UCSD-AML1 (cell line): ENCODE measurements at regions not wholly inside any gene's neighbourhood (a gene's known extent, or its start where the extent isn't known, plus 50 kb on each side); places are given as distances from the start of the nearest gene placed in this dataset.

Experiments
- DNase-seq: peaks from one replicate; lab custom pipeline; 2025; ENCODE audit not compliant: unreplicated experiment; lab: John Stamatoyannopoulos, UW

DNA sequence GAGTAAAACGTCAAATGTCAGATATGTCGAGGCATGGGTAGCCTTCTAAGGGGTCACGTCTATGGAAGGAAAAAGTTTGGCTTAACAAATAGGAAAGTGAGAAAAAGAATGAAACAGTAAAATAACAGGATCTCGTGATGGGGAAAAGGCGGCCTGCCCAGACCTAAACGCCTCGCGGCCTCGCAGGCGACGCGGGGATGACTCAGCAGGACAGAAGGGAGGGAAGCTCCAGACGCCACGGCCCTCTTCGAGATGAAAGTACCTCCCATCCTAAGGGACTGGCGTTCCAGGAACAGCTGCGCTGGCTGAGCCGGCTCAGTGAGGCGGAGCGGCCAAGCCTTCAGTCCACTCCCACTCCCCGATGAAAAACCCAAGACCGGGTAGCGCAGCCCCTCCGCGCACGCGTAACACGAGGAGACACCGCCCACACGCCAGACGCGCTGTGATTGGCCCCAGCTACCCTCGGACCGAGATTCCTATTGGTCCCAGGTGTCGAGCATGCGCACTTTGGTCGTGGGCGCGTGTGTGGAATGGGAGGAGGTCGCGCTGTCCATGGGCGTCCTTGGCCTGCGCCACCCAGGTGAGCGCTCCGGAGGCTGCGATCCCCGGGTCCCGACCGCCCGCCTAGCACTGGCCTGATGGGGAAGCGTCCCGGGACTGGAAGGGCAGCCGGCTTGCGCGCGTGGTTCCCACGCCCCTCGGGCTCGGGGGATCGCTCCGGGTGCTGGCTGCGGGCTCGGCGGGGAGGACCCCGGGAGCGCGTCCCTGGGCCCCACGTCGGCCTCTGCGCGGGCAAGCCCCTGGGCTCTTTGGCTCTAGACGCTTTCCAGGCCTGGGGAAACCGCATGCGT lies 588.5 kb downstream of the MTRR start:
- no peak for DNase-seq

DNA sequence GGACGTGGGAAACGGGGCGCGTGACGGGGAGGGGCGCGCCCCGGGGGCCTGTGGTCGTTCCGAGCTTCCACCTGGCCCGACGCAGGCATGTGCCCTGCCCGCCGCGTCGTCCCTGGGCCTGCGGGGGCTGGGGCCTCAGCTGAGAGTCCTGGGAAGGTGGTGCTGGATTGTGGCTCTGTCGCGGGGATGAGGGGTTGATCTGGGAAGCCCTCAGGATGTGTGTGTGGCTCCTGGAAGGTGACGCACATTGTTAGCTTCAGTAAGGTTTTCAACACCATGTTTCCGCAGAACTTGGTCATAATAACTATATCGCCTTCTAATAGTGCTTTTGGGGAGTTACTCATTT lies 589.1 kb downstream of the MTRR start:
- no peak for DNase-seq

DNA sequence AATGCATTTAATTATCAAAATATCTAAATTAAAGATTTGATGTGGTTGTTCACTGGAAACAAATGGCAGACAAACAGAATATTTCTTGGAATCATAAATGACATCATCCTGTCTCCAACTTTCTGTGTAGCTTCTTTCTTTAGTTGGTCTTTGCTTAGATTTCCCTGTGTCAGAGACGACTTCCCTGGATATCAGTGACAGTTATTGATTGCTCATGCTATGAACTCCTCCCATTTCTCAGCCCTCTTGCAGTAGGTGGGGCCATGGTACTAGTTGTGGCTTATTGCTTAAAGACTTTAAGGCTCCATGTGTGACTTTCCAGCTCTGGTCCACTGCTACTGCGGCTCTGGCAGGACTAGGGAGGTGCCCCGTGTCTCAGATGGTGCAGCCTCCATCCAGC lies 592.6 kb downstream of the MTRR start:
- no peak for DNase-seq

DNA sequence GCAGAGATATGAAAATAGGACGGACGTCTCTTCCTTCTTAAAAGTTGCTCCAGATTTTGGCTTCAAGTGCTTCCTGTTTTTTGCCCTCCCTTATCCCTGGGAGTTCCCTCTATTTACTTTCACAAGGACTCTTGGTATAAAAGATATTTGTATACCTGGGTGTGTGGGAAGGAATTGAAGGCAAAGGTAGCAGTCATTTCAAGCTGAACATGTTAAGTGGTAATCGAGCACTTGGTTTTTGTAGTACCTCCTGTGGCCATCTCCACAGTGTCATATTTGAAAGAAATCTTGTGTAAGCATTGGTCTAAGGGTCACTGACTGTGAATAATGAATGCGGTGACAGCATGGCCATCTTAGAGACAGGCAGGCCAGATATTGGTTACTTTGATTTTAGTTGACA lies 593.6 kb downstream of the MTRR start:
- DNase-seq = no peak

DNA sequence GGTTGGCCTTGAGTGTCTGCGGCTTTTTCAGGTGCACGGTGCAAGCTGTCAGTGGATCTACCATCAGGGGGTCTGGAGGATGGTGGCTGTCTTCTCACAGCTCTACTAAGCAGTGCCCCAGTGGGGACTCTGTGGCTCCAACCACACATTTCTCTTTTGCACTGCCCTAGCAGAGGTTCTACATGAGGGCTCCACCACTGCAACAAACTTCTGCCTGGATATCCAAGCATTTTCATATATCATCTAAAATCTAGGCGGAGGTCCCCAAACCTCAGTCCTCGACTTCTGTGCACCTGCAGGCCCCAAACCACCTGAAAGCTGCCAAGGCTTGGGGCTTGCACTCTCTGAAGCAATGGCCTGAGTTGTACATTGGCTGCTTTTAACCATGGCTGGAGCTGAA lies 601.5 kb downstream of the MTRR start:
- no peak for DNase-seq

DNA sequence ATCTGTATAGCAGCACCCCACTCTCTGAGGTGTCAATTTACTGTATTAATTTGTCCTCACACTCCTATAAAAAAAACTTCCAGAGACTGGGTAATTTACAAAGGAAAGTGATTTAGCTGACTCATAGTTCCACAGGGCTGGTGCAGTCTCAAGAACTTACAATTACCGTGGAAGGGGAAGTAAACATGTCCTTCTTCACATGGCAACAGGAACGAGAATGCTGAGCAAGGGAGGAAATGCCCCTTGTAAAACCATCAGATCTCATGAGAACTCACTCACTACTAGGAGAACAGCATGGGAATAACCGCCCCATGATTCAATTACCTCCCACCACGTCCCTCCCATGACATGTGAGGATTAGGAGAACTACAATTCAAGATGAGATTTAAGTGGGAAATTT lies 602.6 kb downstream of the MTRR start:
- no peak for DNase-seq

DNA sequence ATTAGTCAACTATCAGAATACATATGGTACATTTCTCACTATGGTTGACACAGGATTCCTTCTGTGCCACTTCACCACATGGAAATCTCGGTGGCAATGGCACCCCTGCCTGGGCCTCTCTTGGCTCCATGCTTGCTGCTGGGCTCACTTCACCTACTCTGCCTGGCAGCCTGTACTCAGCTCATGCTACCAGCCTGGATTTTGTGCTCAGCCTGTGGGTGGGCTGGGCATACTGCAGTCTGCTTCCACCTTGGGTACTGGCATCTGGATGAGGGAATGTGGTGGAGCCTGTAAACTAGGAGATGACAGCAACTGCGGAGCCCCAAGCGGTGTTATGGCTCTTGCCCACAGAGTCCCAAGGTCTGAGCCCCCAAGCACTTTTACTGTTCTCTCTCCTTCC lies 604.1 kb downstream of the MTRR start:
- no peak for DNase-seq

DNA sequence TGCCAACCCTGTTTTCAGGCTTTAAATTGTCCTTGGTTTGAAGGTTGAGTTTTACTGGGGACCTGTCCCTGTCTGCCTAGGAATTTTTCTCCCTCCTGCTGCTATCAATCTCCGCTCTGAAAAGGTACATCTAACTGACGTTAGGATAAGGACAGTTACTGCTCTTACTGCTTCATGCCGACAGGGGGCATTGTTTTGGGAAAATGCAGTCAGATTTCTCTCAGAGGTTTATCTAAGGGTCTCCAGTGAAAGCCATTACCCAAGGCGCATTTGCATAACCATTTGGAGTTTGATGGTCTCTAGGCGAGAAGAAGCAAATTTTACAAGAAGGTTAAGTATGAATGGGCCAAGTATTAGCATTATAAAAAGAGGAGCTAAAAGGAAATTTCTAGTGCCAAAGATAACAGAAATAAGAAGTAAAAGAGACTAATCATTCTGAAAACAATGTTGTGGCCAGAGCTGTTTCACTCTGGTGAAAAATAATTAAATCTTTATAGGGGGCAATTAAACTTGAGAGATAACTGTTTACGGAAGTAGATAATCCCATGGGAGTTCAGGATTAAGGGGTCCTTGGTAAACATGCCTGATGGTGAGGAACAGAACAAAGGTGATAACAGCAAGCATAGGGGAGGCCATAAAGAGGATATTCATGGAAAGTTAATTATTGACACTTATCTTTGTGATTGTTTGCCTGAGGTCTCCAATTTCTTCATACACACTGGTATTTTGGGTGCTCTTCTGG lies 605.0 kb downstream of the MTRR start:
- no peak for DNase-seq

DNA sequence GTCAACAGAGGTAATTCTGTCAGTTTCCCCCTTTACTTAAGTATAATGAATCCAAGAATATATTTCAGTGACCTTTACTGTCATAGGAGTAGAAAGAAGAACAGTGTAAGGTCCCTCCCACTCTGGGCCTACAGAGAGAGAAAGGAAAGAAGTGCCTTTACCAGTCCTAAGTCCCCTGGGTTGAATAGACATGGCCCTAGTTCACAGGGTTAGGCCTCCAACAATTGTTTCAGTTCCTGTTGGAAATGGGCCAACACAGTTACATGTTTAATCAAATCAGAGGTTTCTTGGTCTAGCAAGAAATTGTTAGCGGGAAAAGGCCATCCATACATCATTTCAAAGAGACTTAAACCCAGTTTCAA lies 605.6 kb downstream of the MTRR start:
- DNase-seq = no peak

DNA sequence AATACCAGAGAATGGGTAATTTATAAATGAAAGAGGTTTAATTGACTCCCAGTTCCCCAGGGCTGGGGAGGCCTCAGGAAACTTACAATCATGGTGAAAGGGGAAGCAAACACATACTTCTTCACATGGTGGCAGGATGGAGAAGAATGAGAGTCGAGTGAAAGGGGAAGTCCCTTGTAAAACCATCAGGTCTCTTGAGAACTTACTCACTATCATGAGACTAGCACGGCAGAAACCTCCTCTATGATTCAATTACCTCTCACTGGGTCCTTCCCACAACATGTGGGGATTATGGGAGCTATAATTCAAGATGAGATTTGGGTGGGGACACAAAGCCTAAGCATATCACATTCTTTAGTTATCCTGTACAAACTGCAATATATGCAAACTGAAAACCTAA lies 609.4 kb downstream of the MTRR start:
- no peak for DNase-seq

DNA sequence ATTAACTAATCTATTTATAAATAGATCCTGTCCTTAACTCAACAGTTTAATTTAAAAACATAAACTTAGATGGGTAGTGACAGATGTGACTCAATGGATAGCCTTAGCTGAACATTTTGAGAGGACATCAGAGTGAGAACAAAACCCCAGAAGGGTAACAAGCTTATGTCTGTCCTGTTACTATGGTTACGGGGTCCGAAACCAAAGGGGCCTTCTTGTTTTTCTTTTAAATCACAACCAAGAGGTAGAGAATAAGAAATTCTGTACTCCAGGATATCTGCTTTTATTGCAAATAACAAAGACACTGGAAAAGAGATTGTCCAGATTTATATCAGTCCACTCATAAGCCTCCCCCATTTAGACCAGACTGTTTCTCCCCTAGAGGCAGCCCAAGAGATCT lies 612.1 kb downstream of the MTRR start:
- no peak for DNase-seq

DNA sequence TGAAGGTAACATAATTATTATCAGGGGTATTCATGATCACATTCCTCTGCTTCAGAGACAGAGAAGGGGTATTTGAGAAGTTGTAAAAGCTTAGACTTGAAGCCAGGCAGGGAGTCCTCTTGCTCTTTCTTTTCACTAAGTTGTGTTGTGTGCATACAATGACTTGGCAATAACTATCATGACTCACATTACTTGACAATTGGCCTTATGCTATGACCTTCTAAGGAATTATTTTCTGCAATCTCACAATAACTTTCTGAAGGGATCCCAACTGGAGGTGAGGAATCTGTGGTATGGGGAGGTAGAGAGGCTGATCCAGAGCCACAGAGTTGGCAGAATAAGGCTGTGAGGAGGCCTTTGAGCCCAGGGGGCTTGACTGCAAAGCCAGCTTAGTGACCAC lies 622.3 kb downstream of the MTRR start:
- DNase-seq = no peak

DNA sequence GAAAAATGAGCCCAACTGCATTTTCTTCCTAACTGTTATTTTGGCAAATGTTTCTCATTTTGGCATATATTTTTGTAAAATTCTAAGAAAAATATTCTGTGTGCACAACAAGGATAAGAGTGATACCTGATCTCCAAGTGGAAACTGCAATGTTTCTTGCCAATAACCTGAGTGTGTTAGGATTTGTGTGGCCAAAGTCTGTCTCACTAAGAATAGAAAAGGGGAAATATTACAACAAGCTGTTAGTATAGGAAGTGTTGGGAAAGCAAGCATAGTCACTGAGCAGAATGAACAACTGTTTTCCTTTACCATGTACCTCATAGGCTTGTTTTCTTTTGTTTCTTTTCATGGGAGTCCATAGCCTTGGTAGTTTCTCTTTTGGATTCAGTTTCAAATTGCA lies 624.2 kb downstream of the MTRR start:
- no peak for DNase-seq

DNA sequence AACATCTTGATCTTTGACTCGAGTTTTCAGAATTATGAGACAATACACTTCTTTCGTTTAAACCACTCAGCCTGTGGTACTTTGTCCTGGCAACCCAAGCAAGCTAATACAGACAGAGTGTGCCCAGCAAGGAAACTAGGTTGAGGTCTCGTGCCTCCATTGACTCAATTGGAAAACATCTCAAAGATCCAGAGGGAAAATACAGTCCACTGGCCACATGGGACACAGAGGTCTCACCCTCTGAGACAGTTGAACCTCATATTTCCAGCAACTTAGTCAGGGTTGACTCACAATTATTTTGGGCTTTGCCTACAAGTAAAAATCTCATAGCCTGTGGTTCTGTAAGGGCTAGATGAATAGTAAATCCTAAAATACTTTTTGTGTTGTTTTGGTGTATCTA lies 631.5 kb downstream of the MTRR start:
- no peak for DNase-seq

DNA sequence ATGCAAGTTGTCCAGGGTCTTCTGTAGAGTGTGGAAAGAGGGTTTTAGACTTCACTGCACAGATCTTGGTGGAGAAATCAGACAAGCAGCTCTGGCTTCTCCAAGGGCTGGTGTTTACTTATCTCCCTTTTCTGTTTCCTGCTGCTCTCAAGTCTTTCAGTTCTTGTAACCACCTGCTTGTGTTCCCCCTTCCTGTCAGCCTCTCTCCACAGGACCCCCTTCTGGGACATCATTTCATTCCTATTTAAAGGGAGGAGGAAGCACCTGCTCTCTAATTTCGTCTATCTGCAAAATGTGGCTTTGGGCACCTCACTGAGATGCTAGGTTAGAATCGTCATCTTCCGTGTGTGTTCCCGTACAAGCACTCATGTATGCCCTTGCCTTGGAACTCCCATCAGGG lies 636.2 kb downstream of the MTRR start:
- no peak for DNase-seq

DNA sequence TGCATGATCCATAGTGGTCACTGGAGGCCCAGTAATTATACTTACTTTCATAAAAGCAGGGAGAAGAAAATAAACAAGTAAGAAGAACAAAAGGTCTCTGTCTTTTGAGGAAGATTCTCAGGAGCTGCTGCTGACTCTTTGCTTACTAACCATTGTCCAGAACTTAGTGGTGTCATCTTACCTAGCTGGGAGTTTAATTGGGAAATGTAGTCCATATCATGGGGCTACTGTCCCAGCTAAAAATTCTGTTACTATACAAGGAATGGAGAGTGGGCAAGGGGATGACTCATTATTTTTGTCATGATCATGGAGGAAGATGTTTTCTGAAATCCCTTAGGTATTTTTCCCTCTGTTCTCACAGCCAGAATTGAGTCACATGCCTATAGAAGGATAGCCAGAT lies 639.3 kb downstream of the MTRR start:
- DNase-seq = no peak

DNA sequence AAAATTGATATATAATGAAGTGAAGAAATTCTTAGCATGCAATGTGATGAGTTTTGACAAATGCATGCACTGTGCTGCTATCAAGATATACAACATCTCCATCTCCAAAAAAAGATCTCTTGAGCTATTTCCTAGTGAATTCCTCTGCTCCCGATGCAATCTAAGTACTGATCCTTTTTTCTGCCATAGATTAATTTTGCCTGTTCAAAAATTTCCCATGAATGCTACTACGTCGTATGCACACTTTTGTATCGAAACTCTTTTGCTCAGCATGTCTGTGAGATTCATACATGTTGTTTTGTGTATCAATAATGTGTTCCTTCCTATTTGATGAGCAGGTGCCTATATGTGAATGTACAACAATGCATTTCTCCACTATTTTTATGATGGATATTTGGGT lies 647.4 kb downstream of the MTRR start:
- DNase-seq = no peak

DNA sequence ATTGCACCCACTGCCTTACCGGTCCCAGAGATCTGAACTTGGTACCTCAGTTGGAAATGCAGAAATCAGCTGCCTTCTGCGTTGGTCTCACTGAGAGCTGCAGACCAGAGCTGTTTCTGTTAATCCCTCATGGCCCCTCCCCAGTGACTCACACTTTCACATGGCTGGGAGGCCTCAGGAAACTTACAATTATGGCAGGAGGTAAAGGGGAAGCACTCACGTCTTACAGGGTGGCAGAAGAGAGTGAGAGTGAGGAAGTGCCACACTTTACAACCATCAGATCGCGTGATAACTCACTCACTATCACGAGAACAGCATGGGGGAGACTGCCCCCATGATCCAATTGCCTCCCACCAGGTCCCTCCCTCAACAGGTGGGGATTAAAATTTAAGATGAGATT lies 648.5 kb downstream of the MTRR start:
- no peak for DNase-seq

DNA sequence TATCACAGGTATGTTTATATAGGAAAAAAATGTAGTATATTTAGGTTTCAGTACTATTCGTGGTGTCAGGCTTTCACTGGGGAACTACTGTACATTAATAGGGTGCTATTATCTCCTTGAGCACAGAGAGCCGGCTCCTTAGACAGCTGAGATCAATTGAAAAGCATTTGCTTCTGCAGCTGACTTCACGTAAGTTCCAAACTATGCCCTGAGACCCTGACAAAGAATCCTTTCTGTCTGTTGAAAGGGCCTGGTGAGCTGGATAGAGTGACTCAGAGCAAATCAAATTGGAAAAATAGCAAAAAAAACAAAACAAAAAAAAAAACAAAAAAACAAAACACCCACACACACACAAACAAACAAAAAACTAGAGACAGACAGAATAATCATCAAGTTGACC lies 652.0 kb downstream of the MTRR start:
- no peak for DNase-seq

DNA sequence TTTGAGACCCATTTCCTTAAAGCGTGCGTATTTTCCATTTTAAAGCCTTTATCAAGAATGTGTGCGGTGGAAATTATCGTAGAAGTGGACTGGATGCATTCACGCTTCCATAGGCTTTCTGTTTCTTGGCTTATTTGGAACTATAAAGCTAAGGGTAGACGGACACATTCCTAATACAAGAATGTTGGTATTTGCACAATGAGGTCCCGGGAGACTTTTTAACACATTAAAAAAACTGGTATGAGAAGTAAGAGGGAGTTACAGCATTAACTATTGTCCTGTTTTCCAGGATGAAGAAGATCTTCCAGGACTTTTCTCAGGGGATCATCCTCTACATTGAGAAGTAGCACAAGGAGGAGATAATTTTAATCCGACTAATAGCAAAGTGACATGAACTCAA lies 653.0 kb downstream of the MTRR start:
- DNase-seq = no peak

DNA sequence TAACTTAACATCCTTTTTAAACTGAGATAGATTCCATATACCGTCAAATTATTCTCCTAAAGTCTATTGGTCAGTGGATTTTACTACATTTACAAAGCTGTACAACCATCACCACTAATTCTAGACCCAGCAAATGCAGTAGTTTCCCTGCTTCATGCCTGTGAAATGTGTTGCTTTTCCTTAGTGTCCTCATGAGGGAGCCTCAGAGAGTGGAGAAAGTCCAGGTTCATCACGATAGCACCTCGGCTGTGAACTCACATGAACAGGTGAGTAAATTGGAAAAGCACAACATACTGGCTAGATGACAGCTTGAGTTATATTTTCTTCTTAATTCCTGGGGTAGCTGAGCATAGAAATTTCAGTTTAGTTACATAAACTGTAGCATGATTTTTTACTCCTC lies 653.7 kb downstream of the MTRR start:
- DNase-seq = no peak

DNA sequence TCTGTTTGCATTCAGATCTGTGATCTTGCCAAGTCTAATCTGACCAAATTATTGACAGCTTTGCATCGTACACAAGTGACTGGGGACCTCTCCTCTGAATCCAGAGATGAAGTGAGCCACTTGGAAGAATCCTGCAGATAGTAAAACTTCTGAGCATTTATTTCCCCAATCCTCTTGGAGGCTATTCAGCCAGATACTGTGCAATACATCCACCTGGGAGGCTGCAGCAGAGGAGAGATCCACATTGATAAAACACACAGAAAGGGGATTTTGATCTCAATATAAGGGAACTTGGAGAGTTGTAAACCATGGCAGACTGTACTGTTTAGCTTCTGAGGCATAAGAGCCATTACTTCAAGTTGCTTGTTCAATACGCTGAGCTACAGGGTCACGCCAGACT lies 654.6 kb downstream of the MTRR start:
- DNase-seq = no peak

DNA sequence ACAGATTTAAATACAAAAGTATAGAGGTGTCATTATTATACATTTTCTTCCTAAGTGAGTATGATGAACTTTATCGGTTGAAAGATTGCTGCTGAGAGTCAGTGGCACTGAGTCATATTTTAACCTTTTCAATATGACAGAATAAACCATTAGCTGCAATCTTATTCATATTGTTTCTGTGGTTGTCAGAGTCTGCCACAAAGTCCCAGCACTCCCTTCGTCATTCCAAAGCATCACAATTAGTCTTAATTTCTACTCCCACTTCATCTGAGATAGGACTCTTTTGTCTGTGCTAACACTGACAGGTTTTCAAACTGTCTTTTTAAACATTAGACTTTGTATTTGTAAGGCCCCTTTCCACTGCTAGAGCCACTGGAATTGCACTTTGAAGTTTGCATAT lies 656.9 kb downstream of the MTRR start:
- no peak for DNase-seq
